Activated naive CD4-positive, alpha-beta T cell treated with Interleukin-2 at 50 U/mL for 16 hours (primary cell): ENCODE measurements at regions not wholly inside any gene's neighbourhood (a gene's known extent, or its start where the extent isn't known, plus 50 kb on each side); places are given as distances from the start of the nearest gene placed in this dataset.
"Not testable (repeated sequence)": the region's sequence is repeated elsewhere in the genome, so short reads cannot be mapped to it uniquely, and the experiment has no call there.

Experiments
- DNase-seq: peaks from one replicate; pipeline ENCODE4 v3.0.0-alpha.2; 2020

DNA sequence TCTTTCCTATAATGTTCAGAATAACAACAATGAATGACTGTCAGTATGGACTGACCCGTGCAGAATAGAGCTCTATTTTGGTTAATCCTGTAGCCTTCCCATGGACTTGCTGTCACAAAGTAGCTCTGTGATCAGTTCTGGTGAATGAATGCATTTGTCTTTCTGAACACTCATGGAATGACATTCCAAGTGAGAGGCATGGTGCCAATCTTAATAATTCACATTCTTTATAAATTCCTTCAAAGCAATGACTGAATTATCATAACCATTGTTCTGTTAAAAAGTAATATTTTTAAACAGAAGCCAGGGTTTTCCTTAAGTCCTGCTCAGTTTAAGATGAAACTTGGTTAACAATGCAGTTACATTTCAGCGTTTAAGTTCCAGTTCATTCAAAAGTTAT is 360.5 kb downstream of the ICE1 start:
- no peak for DNase-seq

DNA sequence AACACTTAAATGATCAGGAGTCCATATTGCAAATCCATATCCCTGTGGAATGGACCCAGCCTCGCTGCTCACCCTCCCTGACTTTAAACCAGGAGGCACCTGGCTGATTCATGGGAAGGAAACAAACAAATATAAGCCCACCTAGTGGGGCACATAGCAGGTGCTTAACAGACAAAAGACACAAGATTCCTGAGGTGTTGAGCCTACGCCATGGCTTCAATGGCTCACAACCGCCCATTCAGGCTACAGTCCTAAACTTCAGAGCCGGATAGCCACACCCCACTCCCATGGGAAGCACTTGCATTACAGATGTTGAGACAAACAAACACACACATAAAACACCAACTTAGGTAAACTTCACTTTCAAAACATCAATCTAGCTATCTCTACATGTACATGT is 359.9 kb downstream of the ICE1 start:
- DNase-seq, result no peak

DNA sequence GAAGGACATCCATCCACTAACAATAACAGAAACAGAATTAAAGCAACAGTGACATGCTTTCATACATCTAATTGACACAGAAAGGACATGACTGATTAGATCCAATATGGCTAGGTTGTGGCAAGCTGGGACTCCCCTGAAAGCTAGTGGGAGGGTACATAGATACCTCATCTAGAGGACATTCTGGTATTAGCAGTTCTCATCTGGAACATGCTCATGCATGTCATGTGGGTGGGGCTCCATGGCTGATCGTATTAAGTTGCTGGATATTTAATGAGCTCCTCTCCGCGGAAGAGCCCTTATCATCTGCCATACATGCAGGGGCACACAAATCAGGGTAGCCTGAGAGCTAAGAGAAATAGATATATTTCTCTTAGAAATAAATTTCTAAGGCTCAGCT is 358.9 kb downstream of the ICE1 start:
- no peak for DNase-seq

DNA sequence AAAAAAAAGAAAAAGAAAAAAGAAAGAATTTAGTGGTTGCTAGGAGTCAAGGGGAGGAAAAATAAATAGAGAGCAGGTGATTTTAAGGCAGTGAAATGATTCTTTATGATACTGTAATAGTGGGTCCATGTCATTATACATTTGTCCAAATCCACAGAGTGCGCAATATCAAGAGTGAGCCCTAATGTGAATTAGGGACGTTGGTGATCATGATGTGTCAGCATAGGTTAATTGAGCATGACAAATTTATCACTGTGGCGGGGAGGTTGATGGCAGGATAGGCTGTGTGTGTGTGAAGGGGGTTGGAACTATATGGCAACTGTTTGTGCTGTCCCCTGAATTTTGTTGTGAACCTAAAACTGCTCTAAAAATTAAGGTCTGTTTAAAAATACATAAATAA is 357.8 kb downstream of the ICE1 start:
- no peak for DNase-seq

DNA sequence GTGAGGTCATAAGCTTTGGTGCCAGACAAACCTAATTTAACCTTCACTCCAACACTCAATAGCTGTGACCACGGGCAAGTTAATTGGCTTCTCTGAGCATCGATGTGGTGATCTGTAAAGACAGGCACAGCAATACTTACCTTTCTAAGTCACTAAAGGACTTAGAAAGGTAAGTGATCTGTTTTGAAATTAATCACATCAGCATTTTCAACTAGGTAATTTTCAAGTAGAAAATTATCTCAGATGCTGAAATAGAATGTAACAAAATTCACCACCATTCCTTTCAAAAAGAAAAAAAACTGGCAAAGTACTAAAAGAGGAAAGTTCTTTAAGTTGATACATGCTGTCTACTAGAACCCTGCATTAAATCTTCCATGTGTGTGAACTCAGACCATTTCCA is 354.5 kb downstream of the ICE1 start:
- no peak for DNase-seq

DNA sequence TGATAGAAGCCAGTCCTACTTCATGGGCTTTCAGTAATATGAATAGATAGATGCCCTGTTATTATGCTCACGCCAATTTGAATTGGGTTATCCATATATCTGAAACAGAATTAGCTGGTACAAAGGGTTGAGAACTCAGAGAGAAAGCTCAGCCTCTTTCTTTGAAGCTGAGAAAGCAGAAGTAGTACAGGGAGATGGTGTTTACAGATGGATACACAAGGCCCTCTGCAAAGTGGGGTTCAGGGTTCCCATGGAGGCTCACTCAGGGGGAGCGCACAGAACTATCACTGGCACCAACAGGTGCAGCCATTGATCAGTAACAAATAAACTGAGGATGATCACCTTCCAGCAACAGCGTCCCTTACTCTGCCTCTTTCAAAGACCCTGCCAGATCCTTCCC is 349.7 kb downstream of the ICE1 start:
- no peak for DNase-seq

DNA sequence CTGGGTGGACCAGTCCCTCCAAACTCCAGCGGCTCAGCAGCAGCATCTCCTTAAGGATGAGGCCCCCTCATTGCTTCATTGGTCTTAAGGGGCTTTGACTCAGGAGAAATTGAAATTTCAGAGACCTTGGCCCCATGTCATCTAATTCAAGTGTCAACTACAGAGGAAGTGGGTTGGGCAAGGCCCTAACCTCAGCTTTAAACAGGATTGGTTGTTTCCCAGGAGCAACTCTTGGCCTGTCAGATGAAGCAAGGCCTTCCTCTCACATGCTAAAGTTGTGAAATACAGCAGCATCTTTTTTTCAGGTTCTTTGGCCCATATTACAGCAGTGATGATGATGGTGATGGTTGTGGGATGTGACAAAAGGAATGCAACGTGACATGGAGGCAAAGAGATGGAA is 348.3 kb downstream of the ICE1 start:
- DNase-seq, result no peak

DNA sequence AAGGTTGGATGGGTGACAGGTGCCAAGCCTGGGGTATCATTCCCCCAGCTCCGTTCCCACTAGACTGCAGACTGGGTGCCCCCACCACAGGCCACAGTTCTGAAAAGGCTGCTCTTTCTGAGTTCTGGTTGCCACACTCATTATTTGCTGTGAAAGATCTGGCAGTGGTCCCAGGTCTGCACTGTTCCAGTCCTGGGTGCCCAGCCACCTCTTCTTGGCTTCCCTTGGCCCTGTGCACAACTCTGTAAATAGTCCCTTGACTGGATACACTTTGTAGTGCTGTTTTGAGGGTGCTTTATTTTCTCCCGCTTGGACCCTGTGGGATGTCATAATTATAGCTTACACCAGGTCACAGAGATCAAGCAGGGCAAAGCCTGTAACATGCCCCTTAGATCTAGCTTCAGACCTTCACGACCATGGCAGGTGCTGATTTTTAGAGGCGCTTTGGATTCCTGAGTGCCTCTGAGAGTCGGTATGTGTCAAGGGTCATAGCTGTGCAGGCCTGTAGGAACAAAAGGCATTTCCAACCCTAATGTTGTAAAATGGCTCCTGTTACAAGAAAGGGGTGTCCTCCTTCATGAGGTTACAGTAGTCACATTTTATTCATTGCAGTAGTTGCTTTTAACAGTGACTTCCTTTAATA is 344.9 kb downstream of the ICE1 start:
- DNase-seq, result no peak

DNA sequence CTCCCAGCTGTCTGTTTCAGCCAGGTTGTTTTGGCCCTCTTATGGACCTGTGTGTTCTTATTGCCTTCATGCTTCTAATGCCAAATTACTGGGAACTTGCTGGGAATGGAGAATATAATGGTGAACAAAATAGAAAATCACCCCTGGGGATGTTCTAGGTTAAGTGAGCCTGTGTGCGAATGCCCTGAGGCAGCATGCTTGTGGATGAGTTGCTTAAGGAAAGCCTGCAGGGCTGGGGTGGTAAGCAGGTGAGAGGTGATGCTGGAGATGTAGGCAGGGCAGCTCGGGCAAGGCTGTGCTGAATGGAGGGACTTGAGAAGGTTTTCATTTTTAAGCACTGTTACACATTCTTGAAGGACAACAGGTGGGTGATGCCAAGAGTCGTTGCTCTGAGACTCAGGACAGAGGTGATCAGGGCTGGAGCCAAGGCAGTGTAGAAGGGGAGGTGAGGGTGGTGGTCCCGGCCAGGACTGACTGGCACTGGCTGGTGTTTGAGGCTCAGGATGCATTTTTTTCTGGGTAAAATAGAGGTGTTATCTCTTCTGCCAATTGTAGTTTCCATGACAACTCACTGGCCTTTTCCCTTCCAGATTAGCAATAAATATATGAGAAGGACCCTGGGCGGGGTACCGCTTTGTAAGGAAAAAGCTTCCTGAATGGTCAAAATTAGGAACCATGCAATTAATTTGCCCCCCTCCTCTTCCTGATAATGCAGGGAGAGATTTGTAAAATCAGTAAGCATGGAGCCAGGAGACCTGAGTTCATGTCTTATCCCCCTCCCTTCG is 342.8 kb downstream of the ICE1 start:
- no peak for DNase-seq

DNA sequence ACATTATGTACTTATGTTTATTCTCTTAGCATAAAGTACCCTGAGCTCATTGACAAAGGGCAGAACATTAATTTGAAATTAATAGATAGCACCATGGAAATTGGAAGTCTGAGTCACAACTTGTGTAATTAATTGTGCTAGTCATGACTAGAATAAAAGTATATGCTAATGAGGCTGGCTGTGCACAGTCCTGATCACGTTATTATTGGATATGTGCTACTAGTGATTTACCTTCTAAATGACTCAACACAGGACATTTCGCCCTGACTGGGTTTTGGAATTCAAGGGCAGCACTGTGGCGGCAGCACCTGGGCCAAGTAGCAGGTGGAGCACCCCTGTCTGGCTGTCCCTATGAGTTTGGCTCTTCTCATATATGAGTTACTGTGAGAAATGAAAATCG is 341.8 kb downstream of the ICE1 start:
- no peak for DNase-seq

DNA sequence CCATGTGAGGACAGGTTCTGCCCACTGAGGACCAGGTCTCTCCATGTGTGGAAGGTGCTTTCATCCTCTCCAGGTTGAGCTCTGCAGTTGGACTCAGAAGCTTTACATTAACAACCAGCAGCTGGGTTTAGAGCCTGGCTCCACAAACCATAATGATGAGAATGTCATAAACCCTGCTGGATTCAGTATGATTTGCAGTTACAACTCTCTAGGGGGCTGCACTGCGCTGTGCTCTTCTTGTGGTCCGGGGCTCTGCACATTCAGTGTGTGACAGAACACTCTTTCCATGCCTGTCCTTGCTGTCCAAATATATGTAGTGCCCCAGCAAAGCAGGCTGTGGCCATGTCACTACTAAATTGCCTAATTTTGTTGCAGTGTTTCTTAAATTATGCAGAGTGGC is 334.3 kb downstream of the ICE1 start:
- DNase-seq, result no peak

DNA sequence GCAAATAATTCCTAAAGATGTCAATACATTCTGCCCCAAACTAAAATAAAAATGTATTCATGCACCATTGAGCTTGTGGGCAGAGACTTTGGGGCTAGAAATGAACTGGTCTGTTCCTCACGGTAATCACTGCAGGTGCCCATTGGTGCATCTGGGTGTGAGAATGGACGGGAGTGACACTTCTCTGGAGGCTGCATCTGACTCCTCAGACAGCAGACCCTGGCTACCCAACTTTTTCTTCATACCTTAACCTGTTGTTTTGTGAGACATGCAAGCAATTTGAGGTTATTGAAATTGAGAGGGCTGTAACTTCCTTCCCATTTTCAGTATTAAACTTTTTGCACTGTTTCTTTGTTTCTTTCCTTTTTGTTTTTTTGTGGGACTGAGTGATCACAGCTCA is 333.4 kb downstream of the ICE1 start:
- no peak for DNase-seq

DNA sequence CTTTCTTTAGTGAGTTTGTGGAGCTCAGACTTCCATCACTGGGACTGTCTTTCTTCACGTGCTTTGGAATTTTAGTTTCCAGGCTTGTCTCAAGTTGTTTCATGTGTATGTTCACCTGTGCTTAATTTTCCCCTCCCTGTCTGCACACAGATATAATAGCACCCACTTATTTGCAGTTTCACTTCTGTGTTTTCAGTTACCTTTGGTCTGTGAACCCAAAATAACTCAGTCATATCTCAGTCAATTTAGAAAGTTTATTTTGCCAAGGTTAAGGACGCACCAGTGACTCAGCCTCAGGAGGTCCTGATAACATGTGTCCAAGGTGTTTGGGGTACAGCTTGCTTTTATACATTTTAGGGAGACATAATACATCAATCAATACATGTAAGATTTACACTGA is 330.4 kb downstream of the ICE1 start:
- no peak for DNase-seq

DNA sequence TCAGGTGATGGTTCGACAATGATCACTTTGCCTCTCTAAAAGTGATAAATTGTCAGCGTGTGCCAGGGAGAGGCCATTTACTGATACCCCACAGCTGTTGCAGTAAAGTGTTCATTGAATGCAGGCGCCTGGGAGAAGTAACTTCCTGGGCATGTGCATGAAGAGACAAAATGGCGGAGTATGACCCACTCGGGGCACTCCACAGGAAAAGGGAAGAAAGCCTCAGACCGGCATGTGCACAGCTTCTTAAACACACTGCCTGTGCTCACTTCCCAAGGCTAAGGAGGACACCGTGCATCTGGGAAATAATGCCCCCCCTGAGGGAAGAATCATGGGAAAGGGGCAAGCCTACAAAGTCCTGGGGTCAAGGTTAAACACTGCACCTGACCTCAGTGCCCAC is 329.5 kb downstream of the ICE1 start:
- no peak for DNase-seq

DNA sequence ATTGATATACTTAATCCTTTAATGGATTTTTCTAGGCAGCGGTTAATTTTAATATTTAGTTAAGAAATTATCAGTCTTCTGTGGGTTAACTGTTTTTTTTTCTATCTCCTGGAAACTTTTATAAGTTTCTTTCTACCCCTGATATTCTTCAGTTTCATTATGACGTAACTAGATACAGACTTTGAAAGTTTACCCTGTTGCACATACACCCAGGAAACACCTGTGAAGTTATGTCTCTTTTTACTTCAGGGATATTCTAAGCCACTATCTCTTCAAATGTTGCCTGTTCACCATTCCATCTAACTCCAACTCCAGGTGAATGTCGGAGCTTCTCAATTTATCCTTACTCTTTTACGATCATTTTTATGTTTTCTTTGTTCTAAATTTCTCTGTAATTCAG is 329.0 kb downstream of the ICE1 start:
- no peak for DNase-seq

DNA sequence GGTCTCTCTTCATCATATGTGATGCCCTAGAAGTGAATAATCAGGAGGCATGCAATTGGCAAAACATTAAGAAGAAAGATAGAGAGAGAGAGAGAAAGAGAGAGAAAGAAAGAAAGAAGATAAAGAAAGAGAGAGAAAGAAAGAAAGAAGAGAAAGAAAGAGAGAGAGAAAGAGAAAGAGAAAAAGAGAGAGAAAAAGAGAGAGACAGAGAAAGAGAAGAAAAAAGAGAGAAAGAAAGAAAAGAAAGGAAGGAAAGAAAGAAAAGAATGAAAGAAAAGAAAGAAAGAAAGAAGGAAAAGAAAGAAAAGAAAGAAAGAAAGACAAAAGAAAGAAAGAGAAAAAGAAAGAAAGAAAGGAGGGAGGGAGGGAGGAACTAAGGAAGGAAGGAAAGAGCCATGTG is 318.9 kb downstream of the ICE1 start:
- DNase-seq, result no peak

DNA sequence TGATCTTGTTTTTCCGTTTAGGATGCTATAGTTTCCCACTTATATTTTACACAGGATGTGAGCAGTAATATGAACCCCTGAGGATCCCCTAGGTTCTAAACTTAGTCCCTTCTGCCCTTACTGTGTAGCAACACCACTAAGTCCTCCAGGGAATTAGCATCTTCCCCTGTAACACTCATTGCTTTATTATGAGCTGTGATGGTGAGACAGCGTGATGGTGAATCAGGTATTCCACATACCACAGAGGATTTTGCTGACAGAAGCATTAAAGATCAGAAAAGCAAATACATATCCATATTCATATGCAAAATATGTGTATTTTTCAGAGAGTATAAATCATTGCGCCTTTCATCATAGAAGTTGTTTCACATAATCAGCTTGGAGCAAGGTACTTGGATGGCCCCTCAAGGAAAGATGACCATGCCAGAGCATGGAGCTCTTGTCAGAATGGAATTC is 317.0 kb downstream of the ICE1 start:
- DNase-seq, result no peak

DNA sequence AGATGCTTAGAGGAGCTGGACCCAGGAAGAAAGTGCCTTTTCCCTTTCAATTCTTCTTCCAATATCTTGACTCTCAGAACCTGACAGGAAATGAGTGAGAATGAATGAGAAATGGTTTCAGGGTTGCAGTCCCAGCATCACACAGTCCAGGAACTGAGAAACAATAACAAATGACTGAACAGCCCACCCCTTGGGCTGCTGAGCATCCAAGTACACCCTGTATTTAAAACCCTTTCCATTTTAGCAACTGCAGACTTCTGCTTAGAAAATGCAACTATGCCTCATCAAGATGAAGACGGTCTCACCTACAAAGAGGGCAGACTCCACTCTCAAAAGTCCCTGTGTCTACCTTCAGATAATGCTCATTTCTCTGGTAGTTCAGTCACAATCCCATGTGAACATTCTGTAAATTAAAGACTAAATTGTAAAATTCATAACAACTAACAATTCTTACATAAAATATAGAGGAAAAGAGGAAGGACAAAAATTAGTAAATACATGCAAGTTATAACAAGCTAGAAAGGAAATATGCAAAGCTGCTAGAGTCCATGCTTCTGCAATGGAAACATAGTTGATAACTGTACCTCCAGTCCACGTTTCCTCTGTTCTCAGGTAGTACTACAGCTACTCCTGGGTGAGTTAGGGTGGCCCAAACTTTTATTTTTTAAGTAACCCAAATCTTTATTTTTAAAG is 316.5 kb downstream of the ICE1 start:
- no peak for DNase-seq

DNA sequence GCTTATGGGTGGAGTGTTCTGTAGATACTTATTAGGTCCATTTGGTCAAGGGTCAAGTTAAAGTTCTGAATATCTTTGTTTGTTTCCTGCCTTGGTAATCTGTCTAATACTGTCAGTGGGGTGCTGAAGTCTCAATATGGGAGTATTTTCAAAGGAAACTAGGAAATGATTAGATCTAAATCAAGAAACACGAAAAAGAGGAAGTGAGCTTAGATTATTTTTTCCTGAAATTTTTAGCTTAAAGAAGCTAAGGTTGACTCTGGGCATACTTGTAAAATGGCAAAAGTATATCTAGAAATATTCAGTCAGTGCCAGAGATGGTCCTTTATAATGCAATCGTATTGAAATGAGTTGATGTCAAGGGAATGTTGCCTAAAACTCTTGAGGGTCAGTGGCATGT is 313.5 kb downstream of the ICE1 start:
- no peak for DNase-seq

DNA sequence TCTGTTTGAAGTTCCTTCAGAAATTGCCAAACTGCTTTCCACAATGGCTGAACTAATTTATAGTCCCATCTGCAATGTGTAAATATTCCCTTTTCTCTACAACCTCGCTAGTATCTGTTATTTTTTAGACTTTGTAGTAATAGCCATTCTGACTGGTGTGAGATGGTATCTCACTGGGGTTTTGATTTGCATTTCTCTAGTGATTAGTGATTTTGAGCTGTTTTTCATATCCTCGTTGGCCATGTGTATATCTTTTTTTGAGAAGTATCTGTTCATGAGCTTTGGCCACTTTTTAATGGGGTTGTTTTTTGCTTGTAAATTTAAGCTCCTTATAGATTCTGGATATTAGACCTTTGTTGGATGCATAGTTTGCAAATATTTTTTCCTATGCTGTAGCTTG is 310.6 kb downstream of the ICE1 start:
- DNase-seq, result not testable (repeated sequence)

DNA sequence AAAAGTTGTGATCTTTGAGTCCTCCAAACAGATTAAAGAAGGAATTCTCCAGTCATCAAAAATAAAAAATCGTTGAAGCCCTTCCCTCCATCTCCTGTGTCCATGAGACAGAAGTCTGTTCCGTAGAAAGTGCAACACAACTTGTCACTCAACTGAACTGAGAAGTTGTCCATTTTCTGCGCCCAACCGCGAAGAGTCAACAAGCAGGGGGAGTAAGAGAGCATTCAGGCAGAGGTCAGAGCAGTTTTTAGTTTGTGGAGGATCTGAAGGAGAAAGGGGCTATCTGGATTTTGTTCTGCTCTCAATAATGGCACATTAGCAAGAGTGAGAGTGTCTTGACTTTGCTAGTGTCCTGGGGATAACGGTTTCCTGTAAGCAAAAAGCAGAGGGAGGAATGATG is 303.9 kb downstream of the ICE1 start:
- no peak for DNase-seq

DNA sequence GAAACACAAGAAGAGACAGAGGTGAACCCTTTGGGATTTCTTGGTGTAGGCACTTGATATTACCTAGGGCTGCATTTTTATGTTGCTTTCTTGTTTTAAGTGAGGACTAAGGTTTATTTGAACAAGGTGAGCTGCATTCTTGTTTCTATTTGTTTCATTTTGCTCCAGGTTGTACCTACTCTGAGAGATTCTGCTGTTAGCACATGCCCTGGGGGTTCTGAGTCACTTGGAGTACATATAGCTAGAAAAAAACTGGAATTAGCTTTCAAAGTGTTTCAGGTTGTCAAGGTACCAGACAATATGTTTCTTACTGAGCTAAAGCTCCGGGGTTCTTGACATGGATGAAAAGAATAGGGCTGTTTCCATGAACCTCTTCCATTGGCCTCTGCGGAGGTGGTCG is 299.4 kb downstream of the ICE1 start:
- DNase-seq, result no peak

DNA sequence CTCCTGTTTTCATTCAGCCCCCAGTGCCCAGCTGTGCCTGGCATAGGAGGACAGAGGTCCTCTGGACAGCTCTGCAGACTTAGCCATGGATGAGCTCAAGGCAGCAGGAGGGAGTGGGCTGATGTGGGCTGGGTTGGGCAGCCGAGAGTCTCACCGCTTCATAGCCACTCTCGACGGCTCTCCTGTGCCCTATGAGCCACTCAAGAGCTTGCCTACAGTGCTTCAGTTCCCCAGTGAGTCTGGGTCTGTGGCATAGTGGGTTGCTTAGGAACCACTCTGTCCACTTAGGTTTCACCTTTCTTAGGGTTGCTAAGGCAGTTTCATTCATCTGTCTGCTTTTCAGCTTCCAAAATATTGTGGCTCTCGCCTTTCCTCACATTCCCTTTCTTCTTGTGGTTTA is 296.8 kb downstream of the ICE1 start:
- no peak for DNase-seq

DNA sequence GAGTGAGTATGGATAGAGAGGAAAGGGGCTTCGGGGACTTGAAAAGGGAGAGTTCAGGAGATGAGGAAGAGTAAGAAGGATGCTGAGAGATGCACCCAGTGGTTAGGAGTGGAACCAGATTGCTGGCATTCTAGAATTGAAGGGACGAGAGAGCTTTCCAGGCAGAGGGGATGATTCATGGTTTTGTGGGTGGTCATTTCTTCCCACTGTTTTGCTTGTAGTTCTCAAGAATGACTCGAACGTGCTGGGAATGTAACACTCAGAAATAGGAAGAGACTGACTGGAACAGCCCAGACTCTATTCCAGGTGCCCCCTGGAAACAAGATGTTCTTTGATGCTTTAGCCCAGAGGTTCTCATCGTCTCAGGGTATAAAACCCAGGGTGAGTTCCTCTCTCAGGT is 294.2 kb downstream of the ICE1 start:
- no peak for DNase-seq
